Liver (tissue), 3 donors: ENCODE measurements at regions not wholly inside any gene's neighbourhood (a gene's known extent, or its start where the extent isn't known, plus 50 kb on each side); places are given as distances from the start of the nearest gene placed in this dataset.

Source experiments
- ATF3 ChIP-seq: IDR thresholded peaks from 2 replicates; pipeline ENCODE4 v1.6.1; 2016; ENCODE audit warnings: antibody characterized with exemption
- CTCF ChIP-seq: fragments of 150-350 bp; IDR thresholded peaks from 2 replicates; pipeline ENCODE4 v1.5.1; 2017; ENCODE audit warnings: improper control_type of control experiment, low read depth, low read length; ENCODE audit not compliant: missing input control
- FOXA1 ChIP-seq: IDR thresholded peaks from 2 replicates; pipeline ENCODE4 v1.6.1; 2016; ENCODE audit warnings: antibody characterized with exemption
- JUND ChIP-seq, 2 donors: IDR thresholded peaks; 2 replicates each; pipeline ENCODE4 v1.6.1; 2016; ENCODE audit warnings: antibody characterized with exemption in 2 of 2
- MAX ChIP-seq: IDR thresholded peaks from 2 replicates; pipeline ENCODE4 v1.6.1; 2016; ENCODE audit warnings: antibody characterized with exemption
- REST ChIP-seq: IDR thresholded peaks from 2 replicates; pipeline ENCODE4 v1.6.1; 2016; ENCODE audit warnings: antibody characterized with exemption, mild to moderate bottlenecking
- donor health status: healthy.
- donor health status: healthy.

GRCh38 chr17:15051933-15052332, 213.2 kb downstream of the PMP22 start:
- no peak for TF ChIP-seq CTCF
- no peak for TF ChIP-seq JUND (IDR thresholded peaks at IDR 0.05)
- TF ChIP-seq MAX = no peak
- no peak for TF ChIP-seq FOXA1
- TF ChIP-seq REST = no peak
- TF ChIP-seq ATF3 = no peak
